ENCODE measurements at regions not wholly inside any gene's neighbourhood (a gene's known extent, or its start where the extent isn't known, plus 50 kb on each side); places are given as distances from the start of the nearest gene placed in this dataset.
A peak's percentile ranks its signal among the peaks of the same experiment; 100 is the strongest.
"Not testable (repeated sequence)": the region's sequence is repeated elsewhere in the genome, so short reads cannot be mapped to it uniquely, and the experiment has no call there.

- peak; percentile 11 for DNase-seq
Measured at GRCh38 chr3:18725668-18726407, 300.7 kb upstream of the SATB1 start.

- no peak for DNase-seq
Measured at GRCh38 chr3:18724456-18724855, 299.3 kb upstream of the SATB1 start.

- DNase-seq, result no peak
Measured at GRCh38 chr3:18723206-18723810, 298.2 kb upstream of the SATB1 start.

GRCh38 chr3:18720543-18720942 lies 295.4 kb upstream of the SATB1 start:
- DNase-seq, result no peak

- no peak for DNase-seq
Measured at GRCh38 chr3:18717598-18717997, 292.5 kb upstream of the SATB1 start.

- DNase-seq, result no peak
Measured at GRCh38 chr3:18716821-18717220, 291.7 kb upstream of the SATB1 start.

- no peak for DNase-seq
Measured at GRCh38 chr3:18716101-18716500, 291.0 kb upstream of the SATB1 start.

GRCh38 chr3:18715208-18715607 lies 290.1 kb upstream of the SATB1 start:
- no peak for DNase-seq

GRCh38 chr3:18713577-18713951 lies 288.4 kb upstream of the SATB1 start:
- DNase-seq, result no peak

GRCh38 chr3:18712713-18713576 lies 287.8 kb upstream of the SATB1 start:
- DNase-seq, result no peak

- DNase-seq, result no peak
Measured at GRCh38 chr3:18704326-18704725, 279.2 kb upstream of the SATB1 start.

- DNase-seq, result no peak
Measured at GRCh38 chr3:18703798-18704197, 278.7 kb upstream of the SATB1 start.

- DNase-seq, result not testable (repeated sequence)
Measured at GRCh38 chr3:18693588-18694329, 268.6 kb upstream of the SATB1 start.

- no peak for DNase-seq
Measured at GRCh38 chr3:18687286-18687685, 262.1 kb upstream of the SATB1 start.

- no peak for DNase-seq
Measured at GRCh38 chr3:18683900-18684299, 258.8 kb upstream of the SATB1 start.

- no peak for DNase-seq
Measured at GRCh38 chr3:18681818-18682345, 256.7 kb upstream of the SATB1 start.

- no peak for DNase-seq
Measured at GRCh38 chr3:18680758-18681157, 255.6 kb upstream of the SATB1 start.

GRCh38 chr3:18679238-18679637 lies 254.1 kb upstream of the SATB1 start:
- no peak for DNase-seq

GRCh38 chr3:18675197-18675596 lies 250.1 kb upstream of the SATB1 start:
- no peak for DNase-seq

- DNase-seq, result no peak
Measured at GRCh38 chr3:18672561-18672960, 247.4 kb upstream of the SATB1 start.

GRCh38 chr3:18670759-18671158 lies 245.6 kb upstream of the SATB1 start:
- no peak for DNase-seq

- DNase-seq, result no peak
Measured at GRCh38 chr3:18669374-18669773, 244.2 kb upstream of the SATB1 start.

GRCh38 chr3:18667552-18667951 lies 242.4 kb upstream of the SATB1 start:
- no peak for DNase-seq

All from fibroblast of skin of right biceps (primary cell).